GM12864 (cell line): ENCODE measurements at regions not wholly inside any gene's neighbourhood (a gene's known extent, or its start where the extent isn't known, plus 50 kb on each side); places are given as distances from the start of the nearest gene placed in this dataset.

Experiments used
- DNase-seq: peaks from one replicate; pipeline ENCODE4 v3.0.0-alpha.2; 2011; ENCODE audit warnings: low read depth
- H3K4me3 ChIP-seq: 2 replicates; pipeline ENCODE4 v1.5.1; 2011; ENCODE audit warnings: mild to moderate bottlenecking, low read depth, low read length, control low read depth
- CTCF ChIP-seq: IDR thresholded peaks from 2 replicates; pipeline ENCODE4 v1.5.1; 2011; ENCODE audit warnings: low read depth, mild to moderate bottlenecking, moderate library complexity, low read length, control low read depth, inconsistent platforms; ENCODE audit errors: missing control alignments

GRCh38 chr14:85172290-85172689 is 357.7 kb upstream of the FLRT2 start:
- no peak overlapping the region for H3K4me3 ChIP-seq
- TF ChIP-seq CTCF, result no peak
- no peak for DNase-seq

DNA sequence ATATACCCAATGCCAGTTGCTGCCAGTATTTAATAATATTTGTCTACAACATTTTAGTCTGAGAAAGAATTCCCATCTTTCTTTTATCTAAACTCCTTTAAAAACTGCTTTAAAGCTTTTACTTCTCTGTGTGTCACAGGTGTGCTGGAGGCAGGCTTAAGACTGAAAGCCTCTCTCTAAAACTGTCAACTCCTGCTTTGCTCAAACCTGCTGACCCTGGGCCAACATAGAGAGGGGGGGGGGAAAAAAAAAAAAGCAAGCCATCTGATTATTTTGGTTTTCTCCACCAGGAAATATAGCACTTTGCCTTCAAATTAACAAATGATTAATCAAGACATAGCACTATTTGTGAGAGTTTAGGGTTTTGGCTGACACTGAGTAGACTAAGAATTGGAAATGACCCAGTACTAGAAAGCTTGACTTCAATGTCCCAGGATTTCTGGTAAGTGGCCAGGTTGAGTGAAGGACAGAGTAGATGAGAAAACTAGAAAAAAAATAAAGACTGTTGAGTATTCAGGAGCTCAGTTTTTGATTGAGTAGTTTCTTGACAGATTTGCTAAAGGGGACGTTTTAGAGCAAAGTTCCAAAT is 357.0 kb upstream of the FLRT2 start:
- no peak for DNase-seq
- TF ChIP-seq CTCF, result no peak
- no peak overlapping the region for H3K4me3 ChIP-seq

GRCh38 chr14:85175556-85175955 is 354.4 kb upstream of the FLRT2 start:
- TF ChIP-seq CTCF, result no peak

DNA sequence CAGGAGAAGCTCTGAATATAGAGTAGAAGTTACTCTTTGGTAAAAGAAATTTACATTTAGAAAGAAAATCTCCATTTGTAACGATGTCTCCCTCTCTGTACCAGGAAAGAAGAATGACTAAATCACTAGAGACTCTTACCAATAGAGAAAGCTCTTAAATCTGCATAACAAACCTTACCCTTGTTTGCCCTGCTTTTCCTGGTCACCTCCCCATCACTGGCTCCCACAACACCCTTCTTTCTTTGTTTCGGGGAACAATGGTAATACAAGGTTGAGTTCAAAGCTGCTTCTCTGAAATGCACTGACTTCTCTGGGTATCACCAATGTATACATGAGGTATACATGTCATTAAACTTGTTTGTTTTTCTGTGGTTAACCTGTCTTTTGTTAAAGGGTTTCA is 351.1 kb upstream of the FLRT2 start:
- no peak overlapping the region for H3K4me3 ChIP-seq
- no peak for DNase-seq
- TF ChIP-seq CTCF, result no peak

More at GRCh38 chr14:85175556-85175955, 354.4 kb upstream of the FLRT2 start:
- no peak for DNase-seq
- H3K4me3 ChIP-seq, result no peak overlapping the region

DNA sequence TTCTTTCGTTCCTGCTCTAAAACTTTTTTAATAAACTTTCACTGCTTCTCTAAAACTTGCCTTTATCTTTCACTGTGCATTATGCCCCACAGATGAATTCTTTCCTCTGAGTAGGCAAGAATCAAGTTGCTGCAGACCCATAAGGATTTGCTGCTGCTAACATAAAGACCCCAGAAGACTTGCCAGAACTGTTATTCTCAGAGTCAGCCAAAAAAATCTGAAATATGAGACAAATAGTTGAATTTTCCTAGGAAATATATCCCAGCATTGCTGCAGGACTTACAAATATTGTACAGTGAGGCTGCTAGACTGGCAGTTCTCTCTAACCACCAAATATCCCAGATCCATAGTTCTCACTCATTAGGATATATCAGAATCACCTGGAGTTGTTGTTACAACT is 349.1 kb upstream of the FLRT2 start:
- no peak overlapping the region for H3K4me3 ChIP-seq
- TF ChIP-seq CTCF, result no peak
- DNase-seq, result no peak

DNA sequence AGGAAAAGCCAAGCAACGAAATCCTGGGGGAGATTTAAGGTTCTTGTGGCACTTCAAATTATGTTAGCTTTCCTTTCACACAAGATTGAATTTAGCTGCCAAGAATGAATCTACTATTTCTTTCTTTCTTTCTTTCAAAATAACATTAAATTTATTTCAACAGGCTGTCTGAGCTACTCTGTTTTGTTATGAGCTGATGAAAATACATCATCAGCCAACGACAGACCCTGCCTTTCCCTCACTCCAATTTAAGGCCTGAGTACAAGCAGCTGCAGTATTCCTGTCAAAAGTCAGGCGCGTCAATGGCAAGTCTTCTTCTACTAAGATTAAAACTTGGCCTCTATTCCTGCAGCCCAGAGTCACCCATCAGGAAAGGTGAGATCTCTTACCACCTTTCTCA is 347.7 kb upstream of the FLRT2 start:
- H3K4me3 ChIP-seq, result no peak overlapping the region
- DNase-seq, result no peak
- no peak for TF ChIP-seq CTCF

DNA sequence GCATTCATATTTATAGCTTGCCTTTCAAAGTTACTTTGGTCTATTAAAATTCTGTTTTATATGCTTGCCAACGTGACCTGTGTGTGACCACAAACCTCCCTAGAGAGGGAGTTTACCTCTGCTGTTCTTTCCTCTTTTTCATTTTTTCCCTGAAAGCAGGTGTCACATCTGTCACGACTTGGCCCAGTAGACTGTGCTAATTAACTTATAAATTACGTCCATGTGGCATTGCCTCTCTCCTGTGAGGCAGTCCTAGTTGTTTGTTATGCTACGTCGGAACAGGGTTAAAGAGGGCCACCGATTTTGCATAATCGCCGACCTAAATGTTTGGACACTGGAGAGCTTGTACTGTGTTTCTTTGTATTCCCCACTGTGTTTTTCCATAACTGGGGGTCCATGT is 343.9 kb upstream of the FLRT2 start:
- TF ChIP-seq CTCF, result no peak
- no peak overlapping the region for H3K4me3 ChIP-seq
- DNase-seq, result no peak
